IMR-90 (cell line): ENCODE measurements at regions not wholly inside any gene's neighbourhood (a gene's known extent, or its start where the extent isn't known, plus 50 kb on each side); places are given as distances from the start of the nearest gene placed in this dataset.
"Not testable (repeated sequence)": the region's sequence is repeated elsewhere in the genome, so short reads cannot be mapped to it uniquely, and the experiment has no call there.

ENCODE experiments used
- ATAC-seq: fragments of 200-7000 bp; cut with Tn5 transposase; 2 replicates; pipeline ENCODE4 v1.9.1; 2020; ENCODE audit warnings: low read depth, mild to moderate bottlenecking, moderate library complexity
- BruUV-seq: library from RNA; stranded (reverse); fragments of 400-500 nt; replicated peaks from 2 replicates; lab custom pipeline; 2021; lab: Mats Ljungman, UMichigan
- CTCF ChIA-PET: fragments of 300-600 bp; formaldehyde crosslinking; extraction: SDS; loops from one replicate; lab custom pipeline; 2021; ENCODE audit warnings: antibody characterized with exemption; lab: Yijun Ruan, JAX
- POLR2A ChIA-PET: fragments of 300-600 bp; sonication (Branson Sonifier 250); formaldehyde crosslinking; loops from one replicate; lab custom pipeline; 2022; ENCODE audit warnings: antibody characterized with exemption; ENCODE audit not compliant: unreplicated experiment; lab: Charles Lee
- DNase-seq: peaks from one replicate; pipeline ENCODE4 v3.0.0; 2013
- H2AFZ ChIP-seq: replicated peaks from 2 replicates; pipeline ENCODE3; 2013; ENCODE audit warnings: low read length, mild to moderate bottlenecking; ENCODE audit not compliant: poor library complexity
- H2AK5ac ChIP-seq: 2 replicates; pipeline ENCODE4 v1.6.1; 2013; ENCODE audit warnings: low read depth, low read length, inconsistent platforms
- H2AK9ac ChIP-seq: replicated peaks from 2 replicates; pipeline ENCODE3; 2013; ENCODE audit warnings: mild to moderate bottlenecking, low read depth, low read length, moderate library complexity; ENCODE audit not compliant: poor library complexity
- H2BK120ac ChIP-seq: 2 replicates; pipeline ENCODE4 v1.6.1; 2013; ENCODE audit warnings: low read depth, low read length, inconsistent platforms
- H2BK15ac ChIP-seq: 3 replicates; pipeline ENCODE4 v1.6.1; 2013; ENCODE audit warnings: low read depth, low read length, inconsistent platforms
- H2BK20ac ChIP-seq: 2 replicates; pipeline ENCODE4 v1.6.1; 2013; ENCODE audit warnings: low read depth, mild to moderate bottlenecking, inconsistent platforms, low read length, moderate library complexity
- H2BK5ac ChIP-seq: 2 replicates; pipeline ENCODE4 v1.6.1; 2013; ENCODE audit warnings: mild to moderate bottlenecking, low read depth, low read length, inconsistent platforms; ENCODE audit not compliant: poor library complexity, severe bottlenecking
- H3K14ac ChIP-seq: replicated peaks from 2 replicates; pipeline ENCODE4 v1.6.1; 2013; ENCODE audit warnings: low read depth, low read length, inconsistent platforms
- H3K18ac ChIP-seq: 2 replicates; pipeline ENCODE4 v1.6.1; 2013; ENCODE audit warnings: low read depth, low read length, control low read depth
- H3K23ac ChIP-seq: 2 replicates; pipeline ENCODE4 v1.6.1; 2013; ENCODE audit warnings: low read depth, low read length, inconsistent platforms
- H3K27ac ChIP-seq: 2 replicates; pipeline ENCODE4 v1.5.1; 2013; ENCODE audit warnings: mild to moderate bottlenecking, control low read depth, low read length; ENCODE audit not compliant: insufficient read depth
- H3K27me3 ChIP-seq: 2 replicates; pipeline ENCODE4 v1.6.1; 2013; ENCODE audit warnings: low read length; ENCODE audit not compliant: control insufficient read depth, insufficient read depth
- H3K36me3 ChIP-seq: 2 replicates; pipeline ENCODE4 v1.6.1; 2013; ENCODE audit warnings: low read length, mixed read lengths; ENCODE audit not compliant: control insufficient read depth, insufficient read depth
- H3K4ac ChIP-seq: 2 replicates; pipeline ENCODE4 v1.6.1; 2013; ENCODE audit warnings: low read depth, low read length, inconsistent platforms
- H3K4me1 ChIP-seq: 2 replicates; pipeline ENCODE4 v1.6.1; 2013; ENCODE audit warnings: low read length, mixed read lengths; ENCODE audit not compliant: control insufficient read depth, insufficient read depth
- H3K4me2 ChIP-seq: 2 replicates; pipeline ENCODE4 v1.6.1; 2013; ENCODE audit warnings: low read depth, mild to moderate bottlenecking, control low read depth, low read length, moderate library complexity
- H3K4me3 ChIP-seq: 2 replicates; pipeline ENCODE4 v1.5.1; 2013; ENCODE audit warnings: low read depth, mild to moderate bottlenecking, control low read depth, low read length, moderate library complexity; ENCODE audit not compliant: insufficient read depth
- H3K56ac ChIP-seq: 2 replicates; pipeline ENCODE4 v1.6.1; 2013; ENCODE audit warnings: low read length, inconsistent platforms; ENCODE audit not compliant: insufficient read depth; ENCODE audit errors: extremely low read depth
- H3K79me1 ChIP-seq, 2 experiments: 2 replicates each; pipeline ENCODE4 v1.6.1; 2013; ENCODE audit warnings: low read length in 2 of 2, inconsistent platforms in 1 of 2, low read depth in 1 of 2
- H3K9ac ChIP-seq: 2 replicates; pipeline ENCODE4 v1.6.1; 2013; ENCODE audit warnings: low read depth, low read length, control low read depth
- H3K9me1 ChIP-seq: 2 replicates; pipeline ENCODE4 v1.6.1; 2013; ENCODE audit warnings: low read length, inconsistent platforms; ENCODE audit not compliant: insufficient read depth
- H3K9me3 ChIP-seq: 2 replicates; pipeline ENCODE4 v1.6.1; 2013; ENCODE audit warnings: low read length; ENCODE audit not compliant: control insufficient read depth, insufficient read depth
- H4K20me1 ChIP-seq: 2 replicates; pipeline ENCODE4 v1.6.1; 2013; ENCODE audit warnings: low read length, inconsistent platforms; ENCODE audit not compliant: insufficient read depth
- H4K5ac ChIP-seq: 2 replicates; pipeline ENCODE4 v1.6.1; 2013; ENCODE audit warnings: mild to moderate bottlenecking, low read depth, low read length, control low read depth
- H4K8ac ChIP-seq, 2 experiments: 2 replicates each; pipeline ENCODE4 v1.6.1; 2013; ENCODE audit warnings: low read depth in 2 of 2, low read length in 2 of 2, control low read depth in 1 of 2, inconsistent platforms in 1 of 2
- H4K91ac ChIP-seq: 2 replicates; pipeline ENCODE4 v1.6.1; 2013; ENCODE audit warnings: low read depth, low read length, inconsistent platforms; ENCODE audit not compliant: insufficient read depth
- WGBS, 2 experiments: methylation state at CpG; one replicate each; pipeline versions ENCODE4 v1.1.5 to v1.1.7; 2013; ENCODE audit warnings: missing lambda C conversion rate in 2 of 2; ENCODE audit not compliant: insufficient read length in 1 of 2; ENCODE audit errors: extremely low coverage in 2 of 2; 5-methylcytosine and 5-hydroxymethylcytosine counted together
- dilution Hi-C: fragments of 300-500 bp; cut with HindIII; formaldehyde crosslinking; loops from one replicate; pipeline ENCODE4 v1.14.3; 2018; ENCODE audit warnings: low sequenced_read_pairs; ENCODE audit not compliant: unreplicated experiment
- in situ Hi-C: fragments of 300-500 bp; cut with MboI; formaldehyde crosslinking; loops from 3 replicates; pipeline ENCODE4 v1.14.3; 2019; ENCODE audit warnings: low sequenced_read_pairs, inconsistent platforms, mixed read lengths
- intact Hi-C: fragments of 100-400 bp; cut with micrococcal nuclease; formaldehyde crosslinking; loops from 2 replicates; pipeline ENCODE4 v1.10.0; 2022

DNA sequence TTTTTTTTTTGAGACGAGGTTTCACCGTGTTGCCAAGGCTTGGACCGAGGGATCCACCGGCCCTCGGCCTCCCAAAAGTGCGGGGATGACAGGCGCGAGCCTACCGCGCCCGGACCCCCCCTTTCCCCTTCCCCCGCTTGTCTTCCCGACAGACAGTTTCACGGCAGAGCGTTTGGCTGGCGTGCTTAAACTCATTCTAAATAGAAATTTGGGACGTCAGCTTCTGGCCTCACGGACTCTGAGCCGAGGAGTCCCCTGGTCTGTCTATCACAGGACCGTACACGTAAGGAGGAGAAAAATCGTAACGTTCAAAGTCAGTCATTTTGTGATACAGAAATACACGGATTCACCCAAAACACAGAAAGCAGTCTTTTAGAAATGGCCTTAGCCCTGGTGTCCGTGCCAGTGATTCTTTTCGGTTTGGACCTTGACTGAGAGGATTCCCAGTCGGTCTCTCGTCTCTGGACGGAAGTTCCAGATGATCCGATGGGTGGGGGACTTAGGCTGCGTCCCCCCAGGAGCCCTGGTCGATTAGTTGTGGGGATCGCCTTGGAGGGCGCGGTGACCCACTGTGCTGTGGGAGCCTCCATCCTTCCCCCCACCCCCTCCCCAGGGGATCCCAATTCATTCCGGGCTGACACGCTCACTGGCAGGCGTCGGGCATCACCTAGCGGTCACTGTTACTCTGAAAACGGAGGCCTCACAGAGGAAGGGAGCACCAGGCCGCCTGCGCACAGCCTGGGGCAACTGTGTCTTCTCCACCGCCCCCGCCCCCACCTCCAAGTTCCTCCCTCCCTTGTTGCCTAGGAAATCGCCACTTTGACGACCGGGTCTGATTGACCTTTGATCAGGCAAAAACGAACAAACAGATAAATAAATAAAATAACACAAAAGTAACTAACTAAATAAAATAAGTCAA is 2276.4 kb upstream of the TPTE start:
- H3K4me1 ChIP-seq, dilution Hi-C loops, H3K79me1 ChIP-seq, H3K23ac ChIP-seq, POLR2A ChIA-PET, H4K8ac ChIP-seq, H2BK5ac ChIP-seq, H4K20me1 ChIP-seq, H2AK5ac ChIP-seq, H3K4ac ChIP-seq, intact Hi-C loops, H3K4me3 ChIP-seq, H3K18ac ChIP-seq, H2BK15ac ChIP-seq, H2AFZ ChIP-seq, DNase-seq, H2AK9ac ChIP-seq, H3K9ac ChIP-seq, H3K36me3 ChIP-seq, H3K27ac ChIP-seq, H3K4me2 ChIP-seq, H4K5ac ChIP-seq, H3K27me3 ChIP-seq, H3K9me1 ChIP-seq, H3K14ac ChIP-seq, H3K56ac ChIP-seq, CTCF ChIA-PET, H2BK120ac ChIP-seq, H4K91ac ChIP-seq, in situ Hi-C loops, H2BK20ac ChIP-seq, H3K9me3 ChIP-seq, BruUV-seq: not testable (repeated sequence)
- no CpG with 5 or more reads among the region's 49 CpGs for WGBS, 2 experiments
- peak; percentile 51 for ATAC-seq

DNA sequence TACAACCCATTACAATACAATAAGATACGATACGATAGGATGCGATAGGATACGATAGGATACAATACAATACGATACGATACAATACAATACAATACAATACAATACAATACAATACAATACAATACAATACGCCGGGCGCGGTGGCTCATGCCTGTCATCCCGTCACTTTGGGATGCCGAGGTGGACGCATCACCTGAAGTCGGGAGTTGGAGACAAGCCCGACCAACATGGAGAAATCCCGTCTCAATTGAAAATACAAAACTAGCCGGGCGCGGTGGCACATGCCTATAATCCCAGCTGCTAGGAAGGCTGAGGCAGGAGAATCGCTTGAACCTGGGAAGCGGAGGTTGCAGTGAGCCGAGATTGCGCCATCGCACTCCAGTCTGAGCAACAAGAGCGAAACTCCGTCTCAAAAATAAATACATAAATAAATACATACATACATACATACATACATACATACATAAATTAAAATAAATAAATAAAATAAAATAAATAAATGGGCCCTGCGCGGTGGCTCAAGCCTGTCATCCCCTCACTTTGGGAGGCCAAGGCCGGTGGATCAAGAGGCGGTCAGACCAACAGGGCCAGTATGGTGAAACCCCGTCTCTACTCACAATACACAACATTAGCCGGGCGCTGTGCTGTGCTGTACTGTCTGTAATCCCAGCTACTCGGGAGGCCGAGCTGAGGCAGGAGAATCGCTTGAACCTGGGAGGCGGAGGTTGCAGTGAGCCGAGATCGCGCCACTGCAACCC is 2275.6 kb upstream of the TPTE start:
- H2BK5ac ChIP-seq, dilution Hi-C loops, H4K20me1 ChIP-seq, H4K5ac ChIP-seq, H2BK15ac ChIP-seq, H2BK120ac ChIP-seq, H3K36me3 ChIP-seq, H3K4me3 ChIP-seq, H2BK20ac ChIP-seq, H2AK9ac ChIP-seq, BruUV-seq, intact Hi-C loops, H3K4me2 ChIP-seq, H3K9me3 ChIP-seq, H3K4ac ChIP-seq, in situ Hi-C loops, H3K27me3 ChIP-seq, H4K91ac ChIP-seq, H2AFZ ChIP-seq, H3K56ac ChIP-seq, H3K23ac ChIP-seq, POLR2A ChIA-PET, H3K27ac ChIP-seq, H4K8ac ChIP-seq, DNase-seq, H3K18ac ChIP-seq, H3K9me1 ChIP-seq, H3K79me1 ChIP-seq, CTCF ChIA-PET, H2AK5ac ChIP-seq, H3K9ac ChIP-seq, H3K14ac ChIP-seq, H3K4me1 ChIP-seq: not testable (repeated sequence)
- WGBS, 2 experiments: no CpG with 5 or more reads among the region's 40 CpGs
- ATAC-seq: peak; percentile 76
